Upper lobe of right lung (tissue), 1 donor: ENCODE measurements at regions not wholly inside any gene's neighbourhood (a gene's known extent, or its start where the extent isn't known, plus 50 kb on each side); places are given as distances from the start of the nearest gene placed in this dataset.
A peak's percentile ranks its signal among the peaks of the same experiment; 100 is the strongest.

ENCODE experiments used
- ATAC-seq: fragments of 200-7000 bp; cut with Tn5 transposase; one replicate; pipeline ENCODE4 v1.9.1; 2020; ENCODE audit warnings: mild to moderate bottlenecking, moderate library complexity
- DNase-seq: peaks from one replicate; pipeline ENCODE4 v3.0.0-alpha.2; 2020
- H3K27ac ChIP-seq: fragments of 200-600 bp; one replicate; pipeline ENCODE4 v1.8.0; 2022
- H3K27me3 ChIP-seq: fragments of 200-600 bp; one replicate; pipeline ENCODE4 v1.8.0; 2022; ENCODE audit warnings: mild to moderate bottlenecking
- H3K36me3 ChIP-seq: fragments of 200-600 bp; one replicate; pipeline ENCODE4 v1.8.0; 2022
- H3K4me1 ChIP-seq: fragments of 200-600 bp; one replicate; pipeline ENCODE4 v1.8.0; 2022
- H3K4me3 ChIP-seq: fragments of 200-600 bp; one replicate; pipeline ENCODE4 v1.8.0; 2022; ENCODE audit warnings: mild to moderate bottlenecking
- H3K9me3 ChIP-seq: fragments of 200-600 bp; one replicate; pipeline ENCODE4 v1.8.0; 2022
- intact Hi-C: fragments of 100-400 bp; cut with DNase I; formaldehyde crosslinking; loops from one replicate; pipeline ENCODE4 v1.11.0; 2022
- TF ChIP-seq, protein P1 (sequence below): fragments of 200-600 bp; IDR thresholded peaks from one replicate; pipeline ENCODE4 v1.8.0; 2022; ENCODE audit warnings: antibody characterized with exemption
- donor health status: DM: no; HTN: yes; CAD: no; lungs with severe emphysema.

DNA sequence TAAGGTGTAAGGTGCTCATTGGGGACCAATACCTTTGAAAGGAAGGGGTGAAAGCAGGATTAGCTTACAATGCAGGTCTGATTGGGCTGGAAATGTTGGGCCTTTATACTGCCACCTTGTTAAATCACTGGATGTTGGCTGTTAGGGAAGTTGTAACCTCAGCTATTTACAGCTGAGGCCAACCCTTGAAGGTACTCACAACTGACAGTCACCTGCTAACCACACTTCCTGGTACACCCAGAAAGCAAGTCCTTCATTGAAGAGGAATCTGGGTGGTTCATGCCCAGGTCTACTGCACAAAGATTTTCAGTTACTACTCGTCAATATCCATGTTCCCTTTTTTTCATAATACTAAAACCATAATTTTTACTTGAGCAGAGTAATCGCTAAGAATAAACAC is 65.4 kb upstream of the CLDN18 start:
- no peak for DNase-seq
- TF ChIP-seq, protein P1, sequence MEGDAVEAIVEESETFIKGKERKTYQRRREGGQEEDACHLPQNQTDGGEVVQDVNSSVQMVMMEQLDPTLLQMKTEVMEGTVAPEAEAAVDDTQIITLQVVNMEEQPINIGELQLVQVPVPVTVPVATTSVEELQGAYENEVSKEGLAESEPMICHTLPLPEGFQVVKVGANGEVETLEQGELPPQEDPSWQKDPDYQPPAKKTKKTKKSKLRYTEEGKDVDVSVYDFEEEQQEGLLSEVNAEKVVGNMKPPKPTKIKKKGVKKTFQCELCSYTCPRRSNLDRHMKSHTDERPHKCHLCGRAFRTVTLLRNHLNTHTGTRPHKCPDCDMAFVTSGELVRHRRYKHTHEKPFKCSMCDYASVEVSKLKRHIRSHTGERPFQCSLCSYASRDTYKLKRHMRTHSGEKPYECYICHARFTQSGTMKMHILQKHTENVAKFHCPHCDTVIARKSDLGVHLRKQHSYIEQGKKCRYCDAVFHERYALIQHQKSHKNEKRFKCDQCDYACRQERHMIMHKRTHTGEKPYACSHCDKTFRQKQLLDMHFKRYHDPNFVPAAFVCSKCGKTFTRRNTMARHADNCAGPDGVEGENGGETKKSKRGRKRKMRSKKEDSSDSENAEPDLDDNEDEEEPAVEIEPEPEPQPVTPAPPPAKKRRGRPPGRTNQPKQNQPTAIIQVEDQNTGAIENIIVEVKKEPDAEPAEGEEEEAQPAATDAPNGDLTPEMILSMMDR = no peak
- no peaks in the 10 kb centered on the region for H3K27me3 ChIP-seq
- no peak overlapping the region for H3K27ac ChIP-seq
- no peaks in the 10 kb centered on the region for H3K36me3 ChIP-seq
- ATAC-seq = peak; percentile 21
- intact Hi-C loops = no loop called here
- H3K4me3 ChIP-seq = no peak overlapping the region
- no peaks in the 10 kb centered on the region for H3K9me3 ChIP-seq
- no peaks in the 10 kb centered on the region for H3K4me1 ChIP-seq

DNA sequence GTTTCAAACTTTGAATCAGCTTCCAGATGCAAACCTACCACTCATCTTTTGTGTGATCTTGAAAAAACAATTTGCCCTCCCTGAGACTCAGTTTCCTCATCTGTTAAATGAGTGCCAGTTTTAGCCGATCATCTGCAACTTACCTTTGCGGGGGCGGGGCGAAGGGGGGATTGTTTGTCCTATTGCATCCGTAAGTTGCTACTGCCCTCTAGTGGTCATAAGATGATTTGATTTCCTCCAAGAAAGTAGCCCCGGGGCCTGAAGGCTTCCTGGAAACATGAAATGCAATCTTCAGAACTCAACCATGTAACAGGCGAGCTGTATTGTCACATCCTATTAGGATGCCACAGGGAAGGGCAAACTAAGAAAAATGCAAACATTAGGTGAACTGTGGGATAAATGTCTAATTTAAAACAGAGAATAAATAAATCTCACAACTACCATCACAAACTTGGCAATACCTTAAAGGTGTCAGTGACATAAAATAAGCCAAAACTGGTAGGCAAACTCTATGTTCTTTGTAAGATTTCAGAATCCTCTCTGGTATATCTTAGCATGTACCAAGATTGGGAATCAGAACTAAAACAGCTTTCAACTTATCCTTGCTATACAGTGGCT is 63.5 kb upstream of the CLDN18 start:
- no peaks in the 10 kb centered on the region for H3K27me3 ChIP-seq
- H3K36me3 ChIP-seq = no peaks in the 10 kb centered on the region
- intact Hi-C loops = no loop called here
- no peaks in the 10 kb centered on the region for H3K4me1 ChIP-seq
- DNase-seq (peak; percentile 72), ATAC-seq (peak; percentile 77)
- TF ChIP-seq, protein P1 = peak; percentile 71
- H3K9me3 ChIP-seq = no peaks in the 10 kb centered on the region
- no peak overlapping the region for H3K27ac ChIP-seq
- no peak overlapping the region for H3K4me3 ChIP-seq

DNA sequence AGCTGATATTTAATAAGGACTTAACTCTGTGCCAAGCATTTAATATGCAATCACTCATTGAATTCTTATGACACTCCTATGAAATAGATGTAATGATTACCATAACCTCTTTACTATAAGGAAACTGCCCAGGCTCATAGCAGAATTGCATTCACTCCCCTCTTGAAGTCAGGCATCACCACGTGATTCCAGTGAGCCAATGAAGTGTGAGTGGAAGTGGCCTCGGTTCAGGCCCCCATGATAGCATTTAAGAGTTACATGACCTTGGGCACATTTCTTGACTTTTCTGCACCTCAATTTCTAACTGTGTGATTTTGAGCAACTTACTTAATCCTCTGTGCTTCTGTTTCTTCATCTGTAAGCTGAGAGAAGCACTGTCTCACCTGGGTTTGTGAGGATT is 62.8 kb upstream of the CLDN18 start:
- Histone ChIP-seq H3K9me3 (no peaks in the 10 kb centered on the region), H3K27me3 (no peaks in the 10 kb centered on the region), H3K36me3 (no peaks in the 10 kb centered on the region), H3K27ac (no peak overlapping the region), H3K4me1 (no peaks in the 10 kb centered on the region), H3K4me3 (no peak overlapping the region)
- DNase-seq = no peak
- TF ChIP-seq, protein P1 = no peak
- ATAC-seq = no peak
- intact Hi-C loops = no loop called here

DNA sequence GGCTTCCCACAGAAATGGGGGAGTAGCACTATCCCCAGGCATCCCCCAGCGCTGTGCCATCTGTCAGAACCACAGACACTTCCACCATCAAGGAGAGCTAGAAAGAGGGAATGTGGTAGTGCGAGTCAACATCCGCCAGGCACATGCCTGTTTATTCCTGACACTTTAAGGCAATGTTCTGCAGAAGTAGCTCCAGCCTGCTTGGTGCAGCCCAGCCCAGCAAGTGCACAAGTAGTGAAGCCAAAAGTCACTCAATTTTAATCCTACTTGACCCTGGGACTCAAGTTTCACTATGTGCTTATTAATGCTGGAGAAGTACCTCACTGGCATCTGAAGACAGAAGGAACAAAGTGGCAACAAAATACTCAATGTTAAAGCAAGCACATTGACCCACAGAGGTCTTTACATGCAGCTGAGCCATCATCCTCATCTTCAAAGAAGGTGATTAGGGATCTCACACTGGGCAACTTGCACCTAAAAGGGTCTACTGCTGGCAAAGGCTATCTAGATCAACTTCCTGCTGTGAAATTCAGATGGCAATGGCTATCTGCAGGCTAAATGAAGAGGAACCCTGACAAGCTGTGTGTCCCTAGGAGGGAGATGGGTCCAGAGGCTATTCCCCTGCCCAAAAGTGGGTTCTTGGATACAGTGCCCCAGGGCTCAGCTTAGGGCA is 61.4 kb upstream of the CLDN18 start:
- ATAC-seq = peak; percentile 51
- Histone ChIP-seq H3K9me3 (no peaks in the 10 kb centered on the region), H3K27me3 (no peaks in the 10 kb centered on the region), H3K4me3 (no peak overlapping the region), H3K36me3 (no peaks in the 10 kb centered on the region), H3K4me1 (no peaks in the 10 kb centered on the region), H3K27ac (no peak overlapping the region)
- TF ChIP-seq, protein P1 = no peak
- intact Hi-C loops = no loop called here
- no peak for DNase-seq

DNA sequence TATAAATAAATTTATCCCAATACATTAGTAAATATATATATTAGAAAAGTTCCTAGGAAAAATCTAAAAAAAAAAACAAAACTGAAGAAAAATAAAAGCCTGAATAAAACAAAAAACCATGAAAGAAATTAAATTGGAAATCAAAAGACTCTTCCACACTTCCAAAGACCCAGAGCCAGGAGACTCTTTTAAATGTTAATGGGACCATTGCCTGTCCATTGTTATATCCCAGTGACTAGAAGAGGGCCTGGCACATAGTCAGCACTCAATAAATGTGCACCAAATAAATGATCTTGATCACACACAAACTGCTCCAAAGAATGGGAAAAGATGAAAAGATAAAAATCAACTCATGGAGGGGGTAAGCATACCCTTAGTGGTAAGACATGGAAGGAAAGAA is 51.3 kb upstream of the CLDN18 start:
- TF ChIP-seq, protein P1 = no peak
- DNase-seq = no peak
- no peak for ATAC-seq
- H3K27me3 ChIP-seq = no peaks in the 10 kb centered on the region
- no peaks in the 10 kb centered on the region for H3K36me3 ChIP-seq
- H3K4me3 ChIP-seq = no peak overlapping the region
- intact Hi-C loops = no loop called here
- no peaks in the 10 kb centered on the region for H3K4me1 ChIP-seq
- H3K27ac ChIP-seq = no peak overlapping the region
- no peaks in the 10 kb centered on the region for H3K9me3 ChIP-seq
